ENCODE measurements at regions not wholly inside any gene's neighbourhood (a gene's known extent, or its start where the extent isn't known, plus 50 kb on each side); places are given as distances from the start of the nearest gene placed in this dataset.

GRCh38 chr12:67472539-67472938 is 176.0 kb upstream of the DYRK2 start:
- Histone ChIP-seq H3K4me2 (ENCODE audit: low read length) (no peak overlapping the region), H3K9me2 (ENCODE audit: insufficient read depth, low read length) (no peaks in the 10 kb centered on the region), H3F3A (ENCODE audit: insufficient read depth, low read length, poor library complexity, severe bottlenecking) (no peaks in the 10 kb centered on the region), H3K36me3 (ENCODE audit: insufficient read depth, low read length) (no peaks in the 10 kb centered on the region), H4K20me1 (ENCODE audit: insufficient read depth) (no peaks in the 10 kb centered on the region), H3K27ac (ENCODE audit: low read length) (no peak overlapping the region), H3K4me3 (ENCODE audit: low read length) (no peak overlapping the region), H3K9me3 (ENCODE audit: low read length) (no peaks in the 10 kb centered on the region), H3K79me2 (replicated peaks; ENCODE audit: insufficient read depth, low read length) (no peaks in the 10 kb centered on the region), H3K9ac (ENCODE audit: low read length) (no peak overlapping the region), H2AFZ (ENCODE audit: low read depth, low read length) (no peak overlapping the region), H3K27me3 (ENCODE audit: insufficient read depth, low read depth, low read length) (no peaks in the 10 kb centered on the region)
- TF ChIP-seq POLR2AphosphoS5 (IDR thresholded peaks at IDR 0.05) (no peak), CTCF (IDR thresholded peaks at IDR 0.05; ENCODE audit: poor library complexity, severe bottlenecking) (no peak), EP300 (conservative IDR thresholded peaks at IDR 0.05; ENCODE audit: poor library complexity, severe bottlenecking) (no peak), RAD21 (conservative IDR thresholded peaks at IDR 0.05) (no peak), REST (IDR thresholded peaks at IDR 0.05; ENCODE audit: borderline replicate concordance) (no peak), TAF1 (IDR thresholded peaks at IDR 0.05; ENCODE audit: low read depth) (no peak), SMC3 (conservative IDR thresholded peaks at IDR 0.05; ENCODE audit: poor library complexity) (no peak), MXI1 (conservative IDR thresholded peaks at IDR 0.05; ENCODE audit: poor library complexity, severe bottlenecking) (no peak), EZH2 (IDR thresholded peaks at IDR 0.05; ENCODE audit: borderline replicate concordance, insufficient read depth, low read length, poor library complexity, severe bottlenecking) (no peak)

- Histone ChIP-seq H2AFZ (ENCODE audit: low read depth, low read length) (no peak overlapping the region), H3K9ac (ENCODE audit: low read length) (no peak overlapping the region), H3K4me3 (ENCODE audit: low read length) (no peak overlapping the region), H3K27me3 (ENCODE audit: insufficient read depth, low read depth, low read length) (no peaks in the 10 kb centered on the region), H3K9me3 (ENCODE audit: low read length) (no peaks in the 10 kb centered on the region), H4K20me1 (ENCODE audit: insufficient read depth) (no peaks in the 10 kb centered on the region), H3K79me2 (replicated peaks; ENCODE audit: insufficient read depth, low read length) (no peaks in the 10 kb centered on the region), H3K9me2 (ENCODE audit: insufficient read depth, low read length) (no peaks in the 10 kb centered on the region), H3K36me3 (ENCODE audit: insufficient read depth, low read length) (no peaks in the 10 kb centered on the region), H3K27ac (ENCODE audit: low read length) (no peak overlapping the region), H3F3A (ENCODE audit: insufficient read depth, low read length, poor library complexity, severe bottlenecking) (no peaks in the 10 kb centered on the region), H3K4me2 (ENCODE audit: low read length) (no peak overlapping the region)
- TF ChIP-seq EZH2 (IDR thresholded peaks at IDR 0.05; ENCODE audit: borderline replicate concordance, insufficient read depth, low read length, poor library complexity, severe bottlenecking) (no peak), EP300 (conservative IDR thresholded peaks at IDR 0.05; ENCODE audit: poor library complexity, severe bottlenecking) (no peak), RAD21 (conservative IDR thresholded peaks at IDR 0.05) (no peak), POLR2AphosphoS5 (IDR thresholded peaks at IDR 0.05) (no peak), SMC3 (conservative IDR thresholded peaks at IDR 0.05; ENCODE audit: poor library complexity) (no peak), MXI1 (conservative IDR thresholded peaks at IDR 0.05; ENCODE audit: poor library complexity, severe bottlenecking) (no peak), REST (IDR thresholded peaks at IDR 0.05; ENCODE audit: borderline replicate concordance) (no peak), TAF1 (IDR thresholded peaks at IDR 0.05; ENCODE audit: low read depth) (no peak), CTCF (IDR thresholded peaks at IDR 0.05; ENCODE audit: poor library complexity, severe bottlenecking) (no peak)
Measured at GRCh38 chr12:67474934-67475620, 173.5 kb upstream of the DYRK2 start.

All from neural cell (in vitro differentiated cells).